ENCODE measurements at regions not wholly inside any gene's neighbourhood (a gene's known extent, or its start where the extent isn't known, plus 50 kb on each side); places are given as distances from the start of the nearest gene placed in this dataset.

DNA sequence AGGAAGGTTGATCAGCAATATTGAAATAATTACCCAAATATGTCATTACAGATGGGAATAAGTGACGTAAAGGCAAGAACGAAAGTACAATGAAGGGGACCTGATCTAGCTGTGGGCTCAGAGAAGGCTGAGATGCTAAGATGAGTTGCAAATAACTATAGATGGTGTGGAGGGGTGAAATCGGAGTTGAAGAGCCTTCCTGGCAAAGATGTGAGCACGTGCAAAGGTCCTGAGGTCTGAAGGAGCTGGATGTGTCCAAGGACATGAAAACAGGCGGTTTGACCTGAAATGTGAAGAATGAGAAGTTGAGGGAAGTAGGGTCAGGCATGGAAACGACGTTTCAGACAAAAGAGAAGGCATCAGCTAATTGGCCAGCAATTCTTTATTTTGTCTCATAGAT is 61.6 kb upstream of the SLC45A1 start:
- WGBS (ENCODE audit: insufficient coverage) = 88% methylated on average over 7 of the region's 7 CpGs
- ChIA-PET CTCF (no interaction called here), POLR2A (no interaction called here)
- Mint-ChIP-seq H3K27me3 (peaks cover 8 to 10% of the 10 kb centered on the region in 2 donors), H3K4me1 (peaks cover 4 to 7% (median 5%) of the 10 kb centered on the region in 3 donors), H3K27ac (no peak overlapping the region), H3K9me3 (no peaks in the 10 kb centered on the region), H3K4me3 (no peak overlapping the region), H3K36me3 (no peaks in the 10 kb centered on the region)
- Histone ChIP-seq H3K27ac (ENCODE audit: low read length) (no peak overlapping the region), H3K36me3 (ENCODE audit: control insufficient read depth in 2 of 2, extremely low read depth in 1 of 2, insufficient read depth in 1 of 2, low read length in 1 of 2) (no peaks in the 10 kb centered on the region), H3K4me3 (ENCODE audit: control insufficient read depth in 1 of 2, extremely low read depth in 1 of 2, low read length in 1 of 2) (no peak overlapping the region), H3K4me1 (ENCODE audit: control insufficient read depth in 1 of 2, extremely low read depth in 1 of 2, insufficient read depth in 2 of 2, low read length in 2 of 2) (no peaks in the 10 kb centered on the region), H3K27me3 (replicated peaks in 1 of 2; ENCODE audit: control insufficient read depth in 2 of 2, extremely low read depth in 1 of 2, insufficient read depth in 2 of 2, low read length in 1 of 2) (peaks cover 0 to 5% of the 10 kb centered on the region in 2 experiments), H3K9me3 (no peaks in the 10 kb centered on the region)
- DNase-seq (no peak), ATAC-seq (replicated peaks in 1 of 4) (no peak)

DNA sequence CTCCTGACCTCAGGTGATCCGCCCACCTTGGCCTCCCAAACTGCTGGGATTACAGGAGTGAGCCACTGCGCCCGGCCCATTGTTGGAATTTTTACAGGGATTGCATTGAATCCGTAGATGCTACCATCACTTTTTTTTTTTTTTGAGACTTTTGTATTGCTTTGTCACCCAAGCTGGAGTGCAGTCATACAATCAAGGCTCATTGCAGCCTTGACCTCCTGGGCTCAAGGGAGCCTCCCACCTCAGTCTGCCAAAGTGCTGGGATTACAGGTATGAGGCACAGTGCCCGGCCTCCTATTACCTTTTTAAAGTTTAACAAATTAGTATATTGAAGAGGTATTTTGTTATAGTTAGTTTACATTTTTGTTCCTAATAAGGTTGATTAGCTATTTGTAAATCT is 62.2 kb upstream of the SLC45A1 start:
- Histone ChIP-seq H3K27me3 (replicated peaks in 1 of 2; ENCODE audit: control insufficient read depth in 2 of 2, extremely low read depth in 1 of 2, insufficient read depth in 2 of 2, low read length in 1 of 2) (peaks cover 0 to 5% of the 10 kb centered on the region in 2 experiments), H3K9me3 (no peaks in the 10 kb centered on the region), H3K36me3 (ENCODE audit: control insufficient read depth in 2 of 2, extremely low read depth in 1 of 2, insufficient read depth in 1 of 2, low read length in 1 of 2) (no peaks in the 10 kb centered on the region), H3K4me3 (ENCODE audit: control insufficient read depth in 1 of 2, extremely low read depth in 1 of 2, low read length in 1 of 2) (no peak overlapping the region), H3K27ac (ENCODE audit: low read length) (no peak overlapping the region), H3K4me1 (ENCODE audit: control insufficient read depth in 1 of 2, extremely low read depth in 1 of 2, insufficient read depth in 2 of 2, low read length in 2 of 2) (no peaks in the 10 kb centered on the region)
- POLR2A ChIA-PET = no interaction called here
- Mint-ChIP-seq H3K36me3 (no peaks in the 10 kb centered on the region), H3K9me3 (no peaks in the 10 kb centered on the region), H3K27me3 (peaks cover 5 to 8% of the 10 kb centered on the region in 2 donors), H3K27ac (no peak overlapping the region), H3K4me1 (peaks cover 4 to 8% (median 5%) of the 10 kb centered on the region in 3 donors), H3K4me3 (no peak overlapping the region)
- WGBS (ENCODE audit: insufficient coverage) = 93% methylated on average over 3 of the region's 5 CpGs
- DNase-seq (no peak), ATAC-seq (replicated peaks in 1 of 4) (no peak)
- CTCF ChIA-PET = no interaction called here

DNA sequence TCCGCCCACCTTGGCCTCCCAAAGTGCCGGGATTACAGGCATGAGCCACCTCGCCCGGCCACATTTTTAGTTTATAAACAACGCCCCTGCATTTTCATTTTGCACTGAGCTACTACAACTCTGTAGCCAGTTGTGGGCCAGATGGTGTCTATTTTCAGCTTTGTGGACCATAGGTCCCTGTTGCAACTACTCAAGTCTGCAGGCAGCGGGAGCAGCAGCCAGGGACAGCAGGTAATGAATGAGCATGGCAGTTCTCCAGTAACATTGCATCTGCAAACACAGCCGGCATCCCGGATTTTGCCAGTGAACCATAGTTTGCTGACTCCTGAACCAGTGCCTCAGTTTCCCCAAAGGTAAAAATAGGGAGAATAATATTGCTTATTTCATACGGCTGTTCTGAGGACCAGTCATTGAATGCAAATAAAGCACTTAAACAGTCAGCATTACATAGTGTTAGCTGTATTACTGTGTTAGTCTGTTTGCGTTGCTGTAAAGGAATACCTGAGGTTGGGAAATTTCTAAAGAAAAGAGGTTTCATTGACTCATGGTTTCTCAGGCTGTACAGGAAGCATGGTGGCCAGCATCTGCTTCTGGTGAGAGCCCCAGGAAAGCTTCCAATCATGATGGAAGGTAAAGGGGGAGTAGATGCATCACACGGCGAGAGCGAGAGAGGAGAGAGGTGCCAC is 65.5 kb upstream of the SLC45A1 start:
- no peak for ATAC-seq (replicated peaks in 1 of 4)

DNA sequence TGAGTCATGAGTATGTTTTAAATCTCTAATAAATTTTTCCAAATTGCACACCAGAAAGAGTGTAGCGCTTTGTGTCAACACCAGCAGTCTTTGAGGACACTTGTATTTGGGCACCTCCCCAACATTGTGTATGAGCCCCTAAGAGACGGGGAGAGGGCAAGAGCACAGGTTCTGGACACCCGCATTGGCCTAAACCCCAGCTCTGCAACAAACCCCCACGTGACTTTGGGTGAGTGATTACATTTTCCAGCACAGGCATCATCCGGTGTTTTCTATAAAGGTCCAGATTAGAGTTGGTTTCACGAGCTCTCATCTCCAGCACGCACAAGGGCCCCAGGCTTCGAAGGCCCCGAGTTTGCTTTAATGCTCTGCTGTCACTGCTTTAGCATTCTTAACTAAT is 66.3 kb upstream of the SLC45A1 start:
- Histone ChIP-seq H3K4me3 (ENCODE audit: control insufficient read depth in 1 of 2, extremely low read depth in 1 of 2, low read length in 1 of 2) (no peak overlapping the region), H3K36me3 (ENCODE audit: control insufficient read depth in 2 of 2, extremely low read depth in 1 of 2, insufficient read depth in 1 of 2, low read length in 1 of 2) (no peaks in the 10 kb centered on the region), H3K27ac (ENCODE audit: low read length) (no peak overlapping the region), H3K27me3 (replicated peaks in 1 of 2; ENCODE audit: control insufficient read depth in 2 of 2, extremely low read depth in 1 of 2, insufficient read depth in 2 of 2, low read length in 1 of 2) (peaks cover 0 to 3% of the 10 kb centered on the region in 2 experiments), H3K4me1 (ENCODE audit: control insufficient read depth in 1 of 2, extremely low read depth in 1 of 2, insufficient read depth in 2 of 2, low read length in 2 of 2) (peaks cover 0 to 4% of the 10 kb centered on the region in 2 experiments), H3K9me3 (no peaks in the 10 kb centered on the region)
- no peak overlapping the region for H3K4me3 Mint-ChIP-seq
- peaks cover 13 to 20% (median 15%) of the 10 kb centered on the region in 3 donors for H3K4me1 Mint-ChIP-seq
- CTCF ChIA-PET = no interaction called here
- ATAC-seq (replicated peaks in 1 of 4) (no peak), DNase-seq (no peak)
- no peaks in the 10 kb centered on the region for H3K36me3 Mint-ChIP-seq
- POLR2A ChIA-PET = interaction anchor here in 1 of 2 donors (0.8 kb wide), 1 partner anchor 59 kb away, joined by 3 read pairs; no protein-coding TSS in a partner anchor
- no peak overlapping the region for H3K27ac Mint-ChIP-seq
- H3K9me3 Mint-ChIP-seq = no peaks in the 10 kb centered on the region
- peaks cover 0 to 2% of the 10 kb centered on the region in 2 donors for H3K27me3 Mint-ChIP-seq
- no CpG with 5 or more reads among the region's 9 CpGs for WGBS (ENCODE audit: insufficient coverage)

More for the DNA sequence above, 65.5 kb upstream of the SLC45A1 start:
- Histone ChIP-seq H3K27ac (ENCODE audit: low read length) (no peak overlapping the region), H3K4me3 (ENCODE audit: control insufficient read depth in 1 of 2, extremely low read depth in 1 of 2, low read length in 1 of 2) (no peak overlapping the region), H3K4me1 (ENCODE audit: control insufficient read depth in 1 of 2, extremely low read depth in 1 of 2, insufficient read depth in 2 of 2, low read length in 2 of 2) (peaks cover 0 to 4% of the 10 kb centered on the region in 2 experiments), H3K27me3 (replicated peaks in 1 of 2; ENCODE audit: control insufficient read depth in 2 of 2, extremely low read depth in 1 of 2, insufficient read depth in 2 of 2, low read length in 1 of 2) (peaks cover 0 to 3% of the 10 kb centered on the region in 2 experiments), H3K9me3 (no peaks in the 10 kb centered on the region), H3K36me3 (ENCODE audit: control insufficient read depth in 2 of 2, extremely low read depth in 1 of 2, insufficient read depth in 1 of 2, low read length in 1 of 2) (no peaks in the 10 kb centered on the region)
- H3K4me1 Mint-ChIP-seq = peaks cover 13 to 20% (median 15%) of the 10 kb centered on the region in 3 donors
- DNase-seq = no peak
- H3K27me3 Mint-ChIP-seq = peaks cover 0 to 4% of the 10 kb centered on the region in 2 donors
- no peak overlapping the region for H3K4me3 Mint-ChIP-seq
- CTCF ChIA-PET = interaction anchor here in 1 of 2 donors (0.6 kb wide), 1 partner anchor 234 kb away, joined by 5 read pairs; no protein-coding TSS in a partner anchor
- POLR2A ChIA-PET = no interaction called here
- no peaks in the 10 kb centered on the region for H3K9me3 Mint-ChIP-seq
- 95% methylated on average over 10 of the region's 13 CpGs for WGBS (ENCODE audit: insufficient coverage)
- H3K27ac Mint-ChIP-seq = no peak overlapping the region
- H3K36me3 Mint-ChIP-seq = no peaks in the 10 kb centered on the region

DNA sequence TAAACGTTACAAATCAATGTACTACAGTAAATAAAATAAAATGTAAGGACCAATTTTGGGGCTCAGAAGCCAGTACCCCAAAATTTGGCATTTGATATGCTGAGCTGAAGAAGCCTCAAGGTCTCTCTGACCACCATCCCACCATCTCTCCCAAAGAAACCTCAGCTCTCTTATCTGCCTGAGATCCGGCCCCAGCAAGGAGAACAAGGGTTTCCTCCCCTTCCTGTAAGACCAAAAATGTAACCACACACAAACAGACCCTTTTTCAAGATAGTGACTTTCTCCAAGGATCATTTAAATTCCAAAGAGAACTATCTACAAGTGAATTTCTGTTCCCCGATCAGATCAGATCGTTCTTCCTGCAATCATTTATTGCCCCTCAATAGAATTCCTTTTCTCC is 68.1 kb upstream of the SLC45A1 start:
- H3K27ac Mint-ChIP-seq = no peak overlapping the region
- Histone ChIP-seq H3K4me1 (ENCODE audit: control insufficient read depth in 1 of 2, extremely low read depth in 1 of 2, insufficient read depth in 2 of 2, low read length in 2 of 2) (peaks cover 0 to 4% of the 10 kb centered on the region in 2 experiments), H3K27me3 (replicated peaks in 1 of 2; ENCODE audit: control insufficient read depth in 2 of 2, extremely low read depth in 1 of 2, insufficient read depth in 2 of 2, low read length in 1 of 2) (no peaks in the 10 kb centered on the region), H3K9me3 (no peaks in the 10 kb centered on the region), H3K27ac (ENCODE audit: low read length) (no peak overlapping the region), H3K4me3 (ENCODE audit: control insufficient read depth in 1 of 2, extremely low read depth in 1 of 2, low read length in 1 of 2) (no peak overlapping the region), H3K36me3 (ENCODE audit: control insufficient read depth in 2 of 2, extremely low read depth in 1 of 2, insufficient read depth in 1 of 2, low read length in 1 of 2) (no peaks in the 10 kb centered on the region)
- H3K4me1 Mint-ChIP-seq = peaks cover 13 to 20% (median 15%) of the 10 kb centered on the region in 3 donors
- WGBS (ENCODE audit: insufficient coverage) = 45% methylated on average over 2 of the region's 4 CpGs
- H3K4me3 Mint-ChIP-seq = no peak overlapping the region
- ATAC-seq (replicated peaks in 1 of 4) (no peak), DNase-seq (no peak)
- CTCF ChIA-PET = no interaction called here
- no peaks in the 10 kb centered on the region for H3K36me3 Mint-ChIP-seq
- no peaks in the 10 kb centered on the region for H3K9me3 Mint-ChIP-seq
- peaks cover 0 to 2% of the 10 kb centered on the region in 2 donors for H3K27me3 Mint-ChIP-seq
- POLR2A ChIA-PET = no interaction called here

DNA sequence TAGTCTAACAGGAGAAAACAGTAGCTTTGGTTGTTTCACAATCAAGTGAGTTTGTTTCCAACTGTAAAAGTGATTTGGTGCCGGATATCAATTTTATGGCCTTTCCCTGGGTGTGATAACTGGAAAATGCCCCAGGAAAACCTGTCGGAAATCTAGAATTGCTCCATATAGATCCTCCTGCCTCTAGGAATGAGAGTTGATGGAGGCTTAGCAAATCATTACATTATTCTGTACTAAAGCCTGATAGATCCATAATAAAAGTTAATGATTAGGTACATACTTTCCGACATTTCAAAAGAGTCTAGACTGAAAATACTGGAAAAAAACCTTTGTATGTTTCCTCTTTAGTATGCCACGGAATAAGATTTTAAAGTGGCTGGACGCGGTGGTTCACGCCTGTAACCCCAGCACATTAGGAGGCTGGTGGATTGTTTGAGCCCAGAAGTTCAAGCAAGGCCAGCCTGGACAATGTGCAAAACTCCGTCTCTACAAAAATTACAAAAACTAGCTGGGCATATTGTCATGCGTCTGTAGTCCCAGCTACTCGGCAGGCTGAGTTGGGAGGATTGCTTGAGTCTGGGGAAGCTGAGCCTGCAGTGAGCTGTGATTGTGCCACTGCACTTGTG is 70.0 kb upstream of the SLC45A1 start:
- peaks cover 0 to 4% of the 10 kb centered on the region in 2 experiments for H3K4me1 ChIP-seq (ENCODE audit: control insufficient read depth in 1 of 2, extremely low read depth in 1 of 2, insufficient read depth in 2 of 2, low read length in 2 of 2)
- 87% methylated on average over 4 of the region's 10 CpGs for WGBS (ENCODE audit: insufficient coverage)
- CTCF ChIA-PET = no interaction called here
- no peaks in the 10 kb centered on the region for H3K9me3 Mint-ChIP-seq
- H3K4me1 Mint-ChIP-seq = peaks cover 12 to 18% (median 13%) of the 10 kb centered on the region in 3 donors
- ATAC-seq (replicated peaks in 1 of 4) (no peak), DNase-seq (no peak)
- no peak overlapping the region for H3K4me3 ChIP-seq (ENCODE audit: control insufficient read depth in 1 of 2, extremely low read depth in 1 of 2, low read length in 1 of 2)
- H3K27ac Mint-ChIP-seq = no peak overlapping the region
- no peaks in the 10 kb centered on the region for H3K27me3 ChIP-seq (replicated peaks in 1 of 2; ENCODE audit: control insufficient read depth in 2 of 2, extremely low read depth in 1 of 2, insufficient read depth in 2 of 2, low read length in 1 of 2)
- no peak overlapping the region for H3K4me3 Mint-ChIP-seq
- POLR2A ChIA-PET = interaction anchor here (0.6 to 0.7 kb wide), 3 partner anchors 41 to 369 kb away, joined by 4 to 6 read pairs (median 5); no protein-coding TSS in a partner anchor
- H3K36me3 ChIP-seq (ENCODE audit: control insufficient read depth in 2 of 2, extremely low read depth in 1 of 2, insufficient read depth in 1 of 2, low read length in 1 of 2) = no peaks in the 10 kb centered on the region
- peaks cover 0 to 2% of the 10 kb centered on the region in 2 donors for H3K27me3 Mint-ChIP-seq
- no peak overlapping the region for H3K27ac ChIP-seq (ENCODE audit: low read length)
- H3K36me3 Mint-ChIP-seq = no peaks in the 10 kb centered on the region
- no peaks in the 10 kb centered on the region for H3K9me3 ChIP-seq
